ENCODE measurements at regions not wholly inside any gene's neighbourhood (a gene's known extent, or its start where the extent isn't known, plus 50 kb on each side); places are given as distances from the start of the nearest gene placed in this dataset.

GRCh38 chr4:14064984-14065383, 437.5 kb upstream of the BOD1L1 start:
- no peak for DNase-seq

DNA sequence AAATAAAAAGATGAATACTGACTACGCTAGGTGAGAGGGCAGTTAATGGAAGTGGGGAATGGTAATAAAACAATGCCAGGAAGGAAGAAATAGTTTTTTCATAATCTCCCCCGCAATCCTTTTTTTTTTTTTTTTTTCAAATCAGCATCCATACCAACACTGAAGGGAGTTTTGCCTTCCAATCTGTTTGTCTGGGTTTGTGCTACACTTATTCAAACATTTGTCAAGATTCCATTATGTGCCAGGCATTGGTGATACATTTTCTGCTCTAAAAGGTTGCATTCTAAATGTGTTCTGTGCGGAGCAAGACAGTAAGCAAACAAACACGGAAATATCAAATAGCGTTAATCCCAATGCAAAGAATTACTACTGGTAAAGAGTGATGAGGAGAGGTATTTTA, 437.9 kb upstream of the BOD1L1 start:
- DNase-seq, result no peak

DNA sequence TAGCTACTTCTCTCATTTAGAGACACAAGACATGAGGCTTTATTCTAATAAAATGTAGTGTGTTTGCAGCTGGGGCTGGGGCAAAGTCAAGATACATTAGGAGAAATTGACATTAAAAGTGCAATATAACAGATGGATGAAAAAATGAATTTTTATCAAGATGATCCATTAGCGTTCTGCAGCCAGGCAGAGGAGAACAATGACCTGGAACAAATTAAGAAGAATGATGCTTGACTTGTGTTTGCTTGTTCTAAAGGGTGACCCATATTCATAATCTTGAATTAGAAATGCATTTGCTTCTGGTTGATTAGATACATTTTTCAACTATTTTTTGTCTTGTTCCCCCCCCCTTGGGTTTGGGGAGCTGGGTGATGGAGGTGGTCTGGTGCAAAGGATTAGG, 439.5 kb upstream of the BOD1L1 start:
- DNase-seq, result no peak

DNA sequence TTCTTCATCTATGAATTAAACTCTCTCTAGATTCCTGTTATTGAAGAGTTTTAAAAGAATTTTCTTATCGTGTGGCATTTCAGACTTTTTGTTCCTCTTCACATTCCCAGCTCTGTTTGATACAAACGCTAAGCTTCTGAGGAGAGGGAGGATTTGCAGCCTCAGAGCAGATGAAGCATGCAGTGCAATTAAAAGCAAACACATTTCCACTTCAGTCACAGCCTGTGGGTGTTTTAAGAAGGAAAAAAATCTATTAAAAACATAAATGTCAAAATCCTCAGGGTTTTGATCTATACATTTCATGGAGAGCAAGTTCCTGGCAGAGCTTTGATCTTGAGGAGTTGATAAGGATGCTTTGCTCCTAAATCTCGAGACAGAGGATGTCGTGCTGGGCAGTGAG, 442.4 kb upstream of the BOD1L1 start:
- no peak for DNase-seq

DNA sequence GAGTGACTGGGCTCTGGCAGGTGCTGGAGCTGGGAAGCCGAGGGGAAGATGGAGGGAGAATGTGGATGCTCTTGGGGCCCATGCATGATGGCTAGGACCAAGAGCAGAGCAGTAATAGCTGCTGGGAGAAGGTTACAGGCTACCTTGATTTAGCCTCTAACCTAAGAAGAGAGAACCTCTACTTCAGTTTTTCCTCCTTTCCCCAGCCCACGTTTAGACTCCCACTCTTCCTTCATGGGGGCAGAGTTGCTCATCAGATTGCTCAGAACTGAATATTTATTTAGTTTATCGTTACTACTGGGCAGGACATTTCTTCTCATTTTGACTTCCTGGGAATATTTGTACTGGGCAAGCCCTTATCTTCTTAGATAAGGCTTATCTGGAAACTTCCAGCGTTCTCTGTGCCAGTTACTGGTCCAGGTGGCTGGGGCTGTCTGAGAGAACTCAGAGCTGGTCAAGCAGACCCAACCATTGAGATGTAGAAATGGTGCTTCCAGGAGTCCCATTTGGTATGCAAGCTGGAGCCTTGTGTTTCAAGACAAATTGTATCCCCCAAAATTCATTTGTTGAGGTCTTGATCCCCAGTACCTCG, 442.9 kb upstream of the BOD1L1 start:
- DNase-seq, result no peak

GRCh38 chr4:14072506-14072905, 445.0 kb upstream of the BOD1L1 start:
- DNase-seq, result no peak

DNA sequence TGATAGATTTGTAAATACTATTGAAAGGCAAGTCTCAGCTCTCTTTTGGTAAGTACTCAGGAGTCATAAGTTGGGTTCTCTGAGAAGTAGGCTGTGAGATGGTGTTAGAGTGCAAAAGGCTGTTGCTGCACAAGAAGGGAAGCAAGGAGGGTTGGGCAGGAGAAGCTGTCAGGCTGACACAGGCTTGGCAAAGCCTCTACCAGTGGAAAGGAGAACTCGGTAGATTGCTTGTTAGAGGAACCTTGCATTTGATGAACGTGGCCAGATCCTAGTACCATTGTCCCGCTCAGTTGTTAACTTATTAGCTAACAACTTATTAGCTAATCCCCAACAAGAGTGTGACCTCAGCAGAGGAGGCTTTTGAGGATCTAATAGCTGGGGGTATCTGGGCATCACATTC, 449.3 kb upstream of the BOD1L1 start:
- DNase-seq, result no peak

- DNase-seq, result no peak
Observed at GRCh38 chr4:14078326-14078725, 450.8 kb upstream of the BOD1L1 start.

GRCh38 chr4:14079601-14080000, 452.1 kb upstream of the BOD1L1 start:
- DNase-seq, result no peak

DNA sequence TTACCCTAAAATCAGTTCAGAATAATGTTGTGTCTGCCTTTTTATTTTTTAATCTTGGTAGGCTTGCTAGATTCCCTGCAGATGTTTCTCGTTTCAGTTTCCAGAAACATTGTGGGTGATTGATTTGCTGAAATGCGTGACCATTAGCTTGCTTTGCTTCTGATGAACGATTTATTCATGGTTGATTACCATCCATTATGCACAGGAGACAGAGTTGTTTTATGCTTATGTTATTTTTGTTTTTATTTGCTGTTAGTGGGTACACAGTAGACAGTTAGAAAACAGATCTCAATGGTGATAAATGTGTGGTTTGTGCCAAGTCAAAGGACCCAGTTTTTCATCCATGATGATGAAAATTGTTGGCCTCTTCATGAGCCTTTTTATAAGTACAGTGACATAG, 455.6 kb upstream of the BOD1L1 start:
- DNase-seq, result no peak

DNA sequence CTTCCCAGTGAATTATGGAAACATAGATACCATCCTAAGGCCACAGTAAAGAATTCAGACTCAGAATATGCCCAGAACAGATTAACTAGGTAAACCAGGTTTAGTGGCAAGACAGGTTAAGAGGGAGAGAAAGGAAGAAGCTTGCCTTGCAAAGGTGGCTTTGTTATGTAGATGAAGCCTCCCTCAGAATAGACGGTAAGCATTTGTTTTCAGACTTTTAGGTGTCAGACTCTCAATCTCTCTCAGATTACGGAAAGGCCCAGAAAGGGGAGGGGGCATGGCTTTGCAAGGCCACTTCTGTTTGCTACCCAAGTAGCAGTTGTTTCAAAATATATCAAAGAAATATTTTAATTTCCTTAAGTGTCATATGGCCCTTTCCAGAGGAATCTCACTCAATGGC, 457.1 kb upstream of the BOD1L1 start:
- no peak for DNase-seq

- DNase-seq, result no peak
Observed at GRCh38 chr4:14087459-14087858, 459.9 kb upstream of the BOD1L1 start.

- DNase-seq, result no peak
Observed at GRCh38 chr4:14087921-14088320, 460.4 kb upstream of the BOD1L1 start.

DNA sequence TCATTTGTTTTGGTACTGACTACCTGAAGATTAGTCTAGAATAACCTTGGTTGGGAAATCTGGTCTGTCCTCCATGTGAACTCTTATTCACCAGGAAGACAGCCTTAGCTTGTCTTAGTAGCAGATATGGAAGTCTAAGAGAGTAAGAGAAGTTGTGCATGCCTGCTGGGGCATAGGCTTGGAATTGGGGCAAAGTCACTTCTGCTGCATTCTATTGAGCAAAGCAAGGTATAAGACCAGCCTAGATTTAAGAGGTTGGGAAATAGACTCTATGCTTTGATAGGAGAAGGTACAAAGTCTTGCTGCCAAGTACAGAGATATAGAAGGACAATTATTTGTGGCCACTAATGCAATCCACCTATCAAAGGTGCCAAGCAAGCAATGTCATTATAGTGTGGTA, 464.0 kb upstream of the BOD1L1 start:
- no peak for DNase-seq

DNA sequence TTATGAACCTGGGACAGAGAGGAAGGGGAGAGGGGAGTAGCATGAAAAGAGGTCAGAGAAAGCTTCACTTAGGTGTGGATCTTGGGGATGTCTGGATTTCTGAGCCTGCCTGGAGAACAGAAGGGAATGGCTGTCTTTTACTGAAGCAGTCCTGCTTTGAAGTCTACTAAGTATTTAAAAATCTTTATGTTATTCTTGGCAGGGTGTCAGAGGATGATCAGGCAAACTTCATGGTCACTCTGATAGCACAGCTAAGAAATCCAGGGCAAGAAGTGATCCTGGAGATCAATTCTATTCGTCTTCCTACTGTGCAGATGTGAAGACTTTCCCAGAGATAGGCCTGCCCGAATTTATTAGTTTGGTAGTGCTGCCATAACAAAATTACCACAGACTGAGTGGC, 464.4 kb upstream of the BOD1L1 start:
- no peak for DNase-seq

DNA sequence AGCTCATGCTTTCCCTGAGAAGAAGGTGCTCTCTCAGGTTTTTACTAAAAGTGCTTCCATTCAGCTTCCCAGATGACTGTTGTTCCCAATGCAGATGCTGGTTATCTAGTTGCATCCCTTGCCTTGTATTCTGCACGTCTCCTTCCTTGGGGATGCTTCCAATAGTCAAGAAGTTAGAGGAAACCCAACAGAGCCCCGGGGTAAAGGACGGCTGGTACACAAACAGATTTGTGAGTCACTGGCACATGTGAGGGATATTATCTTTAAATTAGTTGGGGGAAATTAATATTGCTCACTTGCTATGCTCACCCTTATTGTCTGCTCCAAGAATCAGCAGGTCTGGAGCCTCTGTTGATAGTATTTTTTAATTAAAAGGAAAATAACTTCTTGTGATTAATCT, 465.2 kb upstream of the BOD1L1 start:
- DNase-seq, result no peak

- no peak for DNase-seq
Observed at GRCh38 chr4:14095831-14096230, 468.3 kb upstream of the BOD1L1 start.

DNA sequence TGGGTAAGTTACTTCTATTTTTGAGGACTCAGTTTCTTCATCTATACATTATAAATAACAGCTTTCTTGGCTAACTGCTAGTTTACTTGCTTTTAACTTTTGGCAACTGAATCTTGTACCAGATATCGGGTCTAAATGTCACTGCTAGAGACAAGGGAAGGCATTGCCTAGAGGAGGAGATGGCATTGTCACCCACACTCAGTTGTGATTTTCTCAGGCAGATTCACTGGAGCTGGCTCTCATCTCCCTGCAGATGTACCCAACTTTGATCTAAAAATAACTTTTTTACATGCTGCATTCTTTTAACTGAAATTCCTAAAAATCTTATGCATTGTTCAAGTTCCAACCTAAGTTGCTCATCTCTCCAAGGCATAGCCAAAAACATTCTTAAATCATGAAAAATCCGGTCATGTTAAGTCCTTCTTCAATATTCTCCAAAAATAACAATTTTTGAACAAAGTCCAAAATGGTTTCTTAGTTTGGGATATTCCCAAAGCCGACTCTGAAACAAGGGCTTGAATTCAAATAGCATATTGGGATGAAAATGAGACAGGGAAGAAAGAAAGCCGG, 469.0 kb upstream of the BOD1L1 start:
- no peak for DNase-seq

GRCh38 chr4:14100349-14100748, 472.8 kb upstream of the BOD1L1 start:
- DNase-seq, result no peak

DNA sequence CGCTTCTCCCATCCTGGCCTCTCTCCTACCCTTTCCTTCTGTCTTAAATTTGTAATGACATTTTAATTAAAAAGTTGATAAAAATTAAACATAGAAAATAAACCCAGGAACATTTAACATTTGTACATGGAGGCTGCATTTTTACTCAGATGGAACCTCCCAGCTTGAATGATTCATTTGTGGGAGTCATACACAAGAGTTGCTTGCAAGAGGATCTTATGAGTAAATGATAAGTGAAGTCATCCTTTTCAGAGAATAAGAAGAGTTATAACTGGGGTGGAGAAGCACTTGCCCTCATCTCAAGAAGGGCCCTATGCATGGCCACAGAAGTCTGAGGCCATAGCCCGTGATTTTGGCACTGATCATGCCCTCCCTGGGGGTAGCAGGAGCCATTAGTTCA, 482.9 kb upstream of the BOD1L1 start:
- DNase-seq, result no peak

DNA sequence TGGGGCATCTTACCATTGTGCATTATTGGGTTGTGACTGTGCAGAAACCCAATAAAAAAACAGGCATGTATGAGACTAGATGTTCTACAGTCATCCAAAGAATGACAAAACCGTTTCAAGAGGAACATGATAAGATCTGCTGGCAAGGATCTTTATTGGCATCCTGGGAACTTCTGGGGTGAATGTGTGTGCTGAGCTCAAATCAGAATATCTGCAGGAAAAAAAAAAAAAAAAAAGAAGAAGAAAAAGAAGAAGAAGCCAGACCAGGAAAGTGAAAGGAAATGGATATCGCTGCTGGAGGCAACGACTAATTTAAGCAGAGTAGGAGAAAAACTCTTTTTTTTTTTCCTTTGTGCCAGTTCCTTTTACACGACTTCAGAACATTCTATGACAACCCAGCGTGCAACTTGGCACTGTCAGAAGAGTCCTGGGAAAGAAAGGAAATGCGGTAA, 484.2 kb upstream of the BOD1L1 start:
- DNase-seq, result no peak

DNA sequence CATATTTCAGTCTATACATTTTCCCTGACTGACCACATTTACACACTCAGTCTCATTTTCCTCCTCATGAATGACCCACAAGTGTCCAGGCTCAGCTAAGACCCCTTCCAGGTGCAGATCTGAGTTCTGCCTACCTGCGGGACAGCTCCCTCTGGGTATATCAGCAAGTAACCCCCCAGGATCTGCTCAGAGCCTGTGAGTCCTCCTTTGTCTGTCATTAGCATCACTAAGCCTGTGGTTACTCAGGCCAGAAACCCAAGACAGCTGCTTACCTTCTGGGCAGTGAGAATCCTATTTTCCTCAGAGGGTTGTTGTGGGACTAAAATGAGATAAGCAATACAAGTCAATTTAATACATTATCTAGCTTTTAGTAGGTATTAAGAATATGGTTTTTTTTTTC, 487.6 kb upstream of the BOD1L1 start:
- DNase-seq, result no peak

- no peak for DNase-seq
Observed at GRCh38 chr4:14117575-14118238, 490.2 kb upstream of the BOD1L1 start.

- no peak for DNase-seq
Observed at GRCh38 chr4:14124816-14125215, 497.3 kb upstream of the BOD1L1 start.
